IPS-20b (cell line): ENCODE measurements at regions not wholly inside any gene's neighbourhood (a gene's known extent, or its start where the extent isn't known, plus 50 kb on each side); places are given as distances from the start of the nearest gene placed in this dataset.

Experiments
- H3K27ac ChIP-seq: one replicate; pipeline ENCODE4 v1.5.1; 2013; ENCODE audit warnings: low read length
- H3K27me3 ChIP-seq: 2 replicates; pipeline ENCODE4 v1.6.1; 2013; ENCODE audit warnings: mild to moderate bottlenecking, low read length, inconsistent platforms; ENCODE audit not compliant: insufficient read depth
- H3K36me3 ChIP-seq: 2 replicates; pipeline ENCODE4 v1.6.1; 2013; ENCODE audit warnings: low read depth, mild to moderate bottlenecking, inconsistent platforms, low read length, moderate library complexity; ENCODE audit not compliant: insufficient read depth
- H3K4me1 ChIP-seq: 2 replicates; pipeline ENCODE4 v1.6.1; 2013; ENCODE audit warnings: mild to moderate bottlenecking, control low read depth, inconsistent platforms, low read length, moderate library complexity; ENCODE audit not compliant: insufficient read depth
- H3K4me3 ChIP-seq: 2 replicates; pipeline ENCODE4 v1.5.1; 2013; ENCODE audit warnings: mild to moderate bottlenecking, low read length, inconsistent platforms
- H3K9ac ChIP-seq: 2 replicates; pipeline ENCODE4 v1.6.1; 2013; ENCODE audit warnings: low read depth, mild to moderate bottlenecking, inconsistent platforms, low read length, moderate library complexity
- H3K9me3 ChIP-seq: 2 replicates; pipeline ENCODE4 v1.6.1; 2013; ENCODE audit warnings: mild to moderate bottlenecking, low read depth, low read length, inconsistent platforms; ENCODE audit not compliant: insufficient read depth

GRCh38 chr10:123320091-123320490, 165.9 kb downstream of the BUB3 start:
- no peak overlapping the region for H3K4me3 ChIP-seq
- no peak overlapping the region for H3K27ac ChIP-seq
- H3K36me3 ChIP-seq: no peaks in the 10 kb centered on the region
- H3K9me3 ChIP-seq: no peaks in the 10 kb centered on the region
- no peak overlapping the region for H3K9ac ChIP-seq
- H3K4me1 ChIP-seq: no peaks in the 10 kb centered on the region
- H3K27me3 ChIP-seq: no peaks in the 10 kb centered on the region

- Histone ChIP-seq H3K36me3 (no peaks in the 10 kb centered on the region), H3K4me1 (no peaks in the 10 kb centered on the region), H3K9ac (no peak overlapping the region), H3K27ac (no peak overlapping the region), H3K9me3 (peaks cover 4% of the 10 kb centered on the region; the same call in 1 of the 2 replicates), H3K4me3 (no peak overlapping the region), H3K27me3 (no peaks in the 10 kb centered on the region)
Measured at GRCh38 chr10:123323884-123324283, 169.7 kb downstream of the BUB3 start.

GRCh38 chr10:123325663-123326190, 171.5 kb downstream of the BUB3 start:
- H3K27ac ChIP-seq: no peak overlapping the region
- H3K4me3 ChIP-seq: no peak overlapping the region
- H3K27me3 ChIP-seq: no peaks in the 10 kb centered on the region
- peaks cover 4% of the 10 kb centered on the region; the same call in 1 of the 2 replicates for H3K9me3 ChIP-seq
- no peak overlapping the region for H3K9ac ChIP-seq
- H3K4me1 ChIP-seq: no peaks in the 10 kb centered on the region
- no peaks in the 10 kb centered on the region for H3K36me3 ChIP-seq

- no peaks in the 10 kb centered on the region for H3K4me1 ChIP-seq
- no peaks in the 10 kb centered on the region for H3K27me3 ChIP-seq
- H3K9me3 ChIP-seq: peaks cover 4% of the 10 kb centered on the region; the same call in 1 of the 2 replicates
- H3K36me3 ChIP-seq: no peaks in the 10 kb centered on the region
- no peak overlapping the region for H3K4me3 ChIP-seq
- no peak overlapping the region for H3K27ac ChIP-seq
- H3K9ac ChIP-seq: no peak overlapping the region
Measured at GRCh38 chr10:123326674-123327073, 172.5 kb downstream of the BUB3 start.

GRCh38 chr10:123327450-123327849, 173.2 kb downstream of the BUB3 start:
- no peaks in the 10 kb centered on the region for H3K36me3 ChIP-seq
- no peak overlapping the region for H3K27ac ChIP-seq
- no peaks in the 10 kb centered on the region for H3K27me3 ChIP-seq
- peaks cover 4% of the 10 kb centered on the region; the same call in 1 of the 2 replicates for H3K9me3 ChIP-seq
- no peak overlapping the region for H3K9ac ChIP-seq
- no peak overlapping the region for H3K4me3 ChIP-seq
- H3K4me1 ChIP-seq: no peaks in the 10 kb centered on the region

GRCh38 chr10:123327896-123328295, 173.7 kb downstream of the BUB3 start:
- Histone ChIP-seq H3K27me3 (no peaks in the 10 kb centered on the region), H3K9ac (no peak overlapping the region), H3K4me1 (no peaks in the 10 kb centered on the region), H3K9me3 (peaks cover 4% of the 10 kb centered on the region; the same call in 1 of the 2 replicates), H3K4me3 (no peak overlapping the region), H3K36me3 (no peaks in the 10 kb centered on the region), H3K27ac (no peak overlapping the region)

GRCh38 chr10:123331438-123331837, 177.2 kb downstream of the BUB3 start:
- Histone ChIP-seq H3K9me3 (peaks cover 6% of the 10 kb centered on the region; the same call in 1 of the 2 replicates), H3K36me3 (no peaks in the 10 kb centered on the region), H3K4me1 (no peaks in the 10 kb centered on the region), H3K27ac (no peak overlapping the region), H3K4me3 (no peak overlapping the region), H3K9ac (no peak overlapping the region), H3K27me3 (no peaks in the 10 kb centered on the region)

GRCh38 chr10:123346581-123346980, 192.4 kb downstream of the BUB3 start:
- no peaks in the 10 kb centered on the region for H3K27me3 ChIP-seq
- H3K9me3 ChIP-seq: no peaks in the 10 kb centered on the region
- H3K36me3 ChIP-seq: no peaks in the 10 kb centered on the region
- H3K4me3 ChIP-seq: no peak overlapping the region
- no peaks in the 10 kb centered on the region for H3K4me1 ChIP-seq
- no peak overlapping the region for H3K9ac ChIP-seq
- no peak overlapping the region for H3K27ac ChIP-seq

- no peak overlapping the region for H3K9ac ChIP-seq
- H3K27me3 ChIP-seq: no peaks in the 10 kb centered on the region
- no peaks in the 10 kb centered on the region for H3K4me1 ChIP-seq
- no peak overlapping the region for H3K4me3 ChIP-seq
- H3K27ac ChIP-seq: no peak overlapping the region
- no peaks in the 10 kb centered on the region for H3K36me3 ChIP-seq
- H3K9me3 ChIP-seq: no peaks in the 10 kb centered on the region
Measured at GRCh38 chr10:123348691-123349572, 194.7 kb downstream of the BUB3 start.

GRCh38 chr10:123351715-123352114, 197.5 kb downstream of the BUB3 start:
- H3K27ac ChIP-seq: no peak overlapping the region
- H3K27me3 ChIP-seq: peaks cover 7% of the 10 kb centered on the region; the same call in 1 of the 2 replicates
- H3K36me3 ChIP-seq: no peaks in the 10 kb centered on the region
- H3K4me1 ChIP-seq: peaks cover 2% of the 10 kb centered on the region; the same call in 1 of the 2 replicates
- H3K4me3 ChIP-seq: no peak overlapping the region
- no peaks in the 10 kb centered on the region for H3K9me3 ChIP-seq
- no peak overlapping the region for H3K9ac ChIP-seq

- peaks cover 24% of the 10 kb centered on the region; the same call in 1 of the 2 replicates for H3K27me3 ChIP-seq
- no peak overlapping the region for H3K27ac ChIP-seq
- no peaks in the 10 kb centered on the region for H3K9me3 ChIP-seq
- no peak overlapping the region for H3K9ac ChIP-seq
- H3K4me1 ChIP-seq: peaks cover 13% of the 10 kb centered on the region; the same call in 1 of the 2 replicates
- H3K36me3 ChIP-seq: no peaks in the 10 kb centered on the region
- H3K4me3 ChIP-seq: no peak overlapping the region
Measured at GRCh38 chr10:123354521-123354920, 200.3 kb downstream of the BUB3 start.
